ENCODE measurements at regions not wholly inside any gene's neighbourhood (a gene's known extent, or its start where the extent isn't known, plus 50 kb on each side); places are given as distances from the start of the nearest gene placed in this dataset.
A peak's percentile ranks its signal among the peaks of the same experiment; 100 is the strongest.
"Not testable (repeated sequence)": the region's sequence is repeated elsewhere in the genome, so short reads cannot be mapped to it uniquely, and the experiment has no call there.

GRCh38 chrX:47776292-47777006 is 60.3 kb upstream of the ZNF81 start:
- Mint-ChIP-seq H3K27me3 (ENCODE audit: low read depth) (peaks cover 5% of the 10 kb centered on the region), H3K9me3 (no peaks in the 10 kb centered on the region), H3K36me3 (ENCODE audit: insufficient read depth) (no peaks in the 10 kb centered on the region), H3K4me1 (ENCODE audit: low read depth) (no peaks in the 10 kb centered on the region), H3K4me3 (no peak overlapping the region)
- DNase-seq (no peak), ATAC-seq (no peak)

- peaks cover 12% of the 10 kb centered on the region for H3K27me3 Mint-ChIP-seq (ENCODE audit: low read depth)
- H3K4me1 Mint-ChIP-seq (ENCODE audit: low read depth) = no peaks in the 10 kb centered on the region
- H3K36me3 Mint-ChIP-seq (ENCODE audit: insufficient read depth) = peaks cover 3% of the 10 kb centered on the region
- DNase-seq = no peak
- no peak overlapping the region for H3K4me3 Mint-ChIP-seq
- peaks cover 5% of the 10 kb centered on the region for H3K9me3 Mint-ChIP-seq
- no peak for ATAC-seq
These were observed 63.9 kb upstream of the ZNF81 start for GRCh38 chrX:47772764-47773163.

DNA sequence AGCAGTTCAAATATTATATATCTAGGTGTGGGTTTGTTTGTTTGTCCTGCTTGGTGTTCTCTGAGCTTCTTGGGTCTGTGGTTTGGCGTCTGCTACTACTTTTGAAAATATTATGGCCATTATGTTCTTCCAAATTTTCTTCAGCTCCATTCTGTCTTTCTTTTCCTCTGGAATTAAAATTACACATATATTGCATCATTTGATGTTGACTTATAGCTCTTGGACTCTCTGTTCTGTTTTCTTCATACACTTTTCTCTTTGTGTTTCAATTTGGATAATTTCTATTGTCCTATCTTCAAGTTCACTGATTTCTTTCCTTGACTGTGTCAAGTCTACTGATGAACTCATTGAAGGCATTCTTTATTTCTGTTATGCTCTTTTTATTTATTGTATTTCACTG is 65.2 kb upstream of the ZNF81 start:
- no peak for DNase-seq
- Mint-ChIP-seq H3K36me3 (ENCODE audit: insufficient read depth) (peaks cover 3% of the 10 kb centered on the region), H3K4me1 (ENCODE audit: low read depth) (no peaks in the 10 kb centered on the region), H3K9me3 (peaks cover 5% of the 10 kb centered on the region), H3K27me3 (ENCODE audit: low read depth) (peaks cover 13% of the 10 kb centered on the region), H3K4me3 (no peak overlapping the region)
- ATAC-seq = no peak

GRCh38 chrX:47762826-47763225 is 73.9 kb upstream of the ZNF81 start:
- not testable (repeated sequence) for H3K4me1 Mint-ChIP-seq (ENCODE audit: low read depth); H3K9me3 Mint-ChIP-seq; H3K27me3 Mint-ChIP-seq (ENCODE audit: low read depth); H3K36me3 Mint-ChIP-seq (ENCODE audit: insufficient read depth); H3K4me3 Mint-ChIP-seq; ATAC-seq; DNase-seq

GRCh38 chrX:47752685-47753084 is 84.0 kb upstream of the ZNF81 start:
- no peak overlapping the region for H3K4me3 Mint-ChIP-seq
- no peaks in the 10 kb centered on the region for H3K4me1 Mint-ChIP-seq (ENCODE audit: low read depth)
- DNase-seq = no peak
- peaks cover 2% of the 10 kb centered on the region for H3K27me3 Mint-ChIP-seq (ENCODE audit: low read depth)
- no peak for ATAC-seq
- H3K9me3 Mint-ChIP-seq = no peaks in the 10 kb centered on the region
- H3K36me3 Mint-ChIP-seq (ENCODE audit: insufficient read depth) = no peaks in the 10 kb centered on the region

DNA sequence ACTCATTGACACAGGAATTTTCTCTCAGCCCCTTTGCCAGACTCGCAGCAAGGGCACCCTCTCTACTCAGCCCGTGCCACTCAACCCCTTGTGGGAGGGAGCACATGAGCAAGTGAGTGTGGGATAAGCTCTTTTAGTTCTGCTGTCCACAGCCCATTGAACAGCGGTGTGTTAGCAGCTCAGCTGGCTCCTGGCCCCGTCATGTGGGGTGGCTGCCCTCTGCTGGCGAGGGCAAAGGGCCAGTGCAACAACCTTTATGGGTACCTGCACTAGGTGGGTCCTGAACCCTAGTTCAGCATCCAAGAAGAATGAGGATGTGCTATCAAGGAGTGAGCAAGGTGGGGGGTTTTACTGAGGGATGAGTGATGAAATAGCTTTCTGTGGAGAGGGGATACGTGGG is 85.0 kb upstream of the ZNF81 start:
- H3K4me1 Mint-ChIP-seq (ENCODE audit: low read depth) = no peaks in the 10 kb centered on the region
- peak; percentile 10 for DNase-seq
- H3K4me3 Mint-ChIP-seq = no peak overlapping the region
- no peaks in the 10 kb centered on the region for H3K36me3 Mint-ChIP-seq (ENCODE audit: insufficient read depth)
- peaks cover 3% of the 10 kb centered on the region for H3K27me3 Mint-ChIP-seq (ENCODE audit: low read depth)
- no peaks in the 10 kb centered on the region for H3K9me3 Mint-ChIP-seq
- ATAC-seq = peak; percentile 38 to 43

GRCh38 chrX:47749185-47749967 is 87.3 kb upstream of the ZNF81 start:
- Mint-ChIP-seq H3K4me3 (no peak overlapping the region), H3K9me3 (no peaks in the 10 kb centered on the region), H3K36me3 (ENCODE audit: insufficient read depth) (no peaks in the 10 kb centered on the region), H3K4me1 (ENCODE audit: low read depth) (no peaks in the 10 kb centered on the region), H3K27me3 (ENCODE audit: low read depth) (peaks cover 3% of the 10 kb centered on the region)
- ATAC-seq (no peak), DNase-seq (no peak)

DNA sequence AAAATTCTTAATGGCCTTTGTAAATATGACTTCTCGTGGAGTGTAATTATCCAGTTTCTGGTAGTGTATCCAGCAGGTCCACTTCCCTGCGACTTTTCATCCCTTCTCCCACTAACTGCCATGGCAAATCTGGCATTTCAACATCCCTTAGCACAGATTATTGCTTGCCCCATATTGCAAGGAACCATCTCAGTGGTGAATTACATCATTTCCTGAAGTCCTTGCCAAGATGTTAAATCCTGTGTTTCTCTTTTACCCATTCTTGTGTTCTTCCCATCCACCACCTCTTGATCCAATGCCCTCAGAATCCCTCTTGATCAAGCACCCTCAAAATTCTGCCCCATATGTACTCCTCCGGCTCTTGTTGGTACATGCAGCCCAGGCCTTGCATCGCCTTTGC is 88.1 kb upstream of the ZNF81 start:
- no peaks in the 10 kb centered on the region for H3K9me3 Mint-ChIP-seq
- ATAC-seq (no peak), DNase-seq (no peak)
- no peak overlapping the region for H3K4me3 Mint-ChIP-seq
- H3K36me3 Mint-ChIP-seq (ENCODE audit: insufficient read depth) = no peaks in the 10 kb centered on the region
- H3K27me3 Mint-ChIP-seq (ENCODE audit: low read depth) = peaks cover 3% of the 10 kb centered on the region
- no peaks in the 10 kb centered on the region for H3K4me1 Mint-ChIP-seq (ENCODE audit: low read depth)

- Mint-ChIP-seq H3K9me3 (no peaks in the 10 kb centered on the region), H3K4me3 (no peak overlapping the region), H3K36me3 (ENCODE audit: insufficient read depth) (no peaks in the 10 kb centered on the region), H3K27me3 (ENCODE audit: low read depth) (peaks cover 3% of the 10 kb centered on the region), H3K4me1 (ENCODE audit: low read depth) (no peaks in the 10 kb centered on the region)
- ATAC-seq = no peak
- no peak for DNase-seq
These were observed 87.5 kb upstream of the UXT start for GRCh38 chrX:47746446-47746845.

- Mint-ChIP-seq H3K4me3 (no peak overlapping the region), H3K9me3 (no peaks in the 10 kb centered on the region), H3K4me1 (ENCODE audit: low read depth) (no peaks in the 10 kb centered on the region), H3K36me3 (ENCODE audit: insufficient read depth) (no peaks in the 10 kb centered on the region), H3K27me3 (ENCODE audit: low read depth) (peaks cover 3% of the 10 kb centered on the region)
- ATAC-seq (no peak), DNase-seq (no peak)
These were observed 86.4 kb upstream of the UXT start for GRCh38 chrX:47745416-47745815.

- no peaks in the 10 kb centered on the region for H3K4me1 Mint-ChIP-seq (ENCODE audit: low read depth)
- H3K36me3 Mint-ChIP-seq (ENCODE audit: insufficient read depth) = no peaks in the 10 kb centered on the region
- ATAC-seq (no peak), DNase-seq (no peak)
- no peak overlapping the region for H3K4me3 Mint-ChIP-seq
- no peaks in the 10 kb centered on the region for H3K9me3 Mint-ChIP-seq
- peaks cover 3% of the 10 kb centered on the region for H3K27me3 Mint-ChIP-seq (ENCODE audit: low read depth)
These were observed 84.5 kb upstream of the UXT start for GRCh38 chrX:47743504-47743903.

DNA sequence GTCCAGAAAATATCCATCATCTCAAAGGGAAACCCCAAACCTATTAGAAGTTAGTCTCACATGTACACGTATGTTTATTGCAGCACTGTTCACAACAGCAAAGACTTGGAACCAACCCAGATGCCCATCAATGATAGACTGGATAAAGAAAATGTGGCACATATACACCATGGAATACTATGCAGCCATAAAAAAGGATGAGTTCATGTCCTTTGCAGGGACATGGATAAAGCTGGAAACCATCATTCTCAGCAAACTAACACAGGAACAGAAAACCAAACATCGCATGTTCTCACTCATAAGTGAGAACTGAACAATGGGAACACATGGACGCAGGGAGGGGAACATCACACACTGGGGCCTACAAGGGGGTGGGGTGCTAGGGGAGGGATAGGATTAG is 79.9 kb upstream of the UXT start:
- H3K36me3 Mint-ChIP-seq (ENCODE audit: insufficient read depth) = not testable (repeated sequence)

DNA sequence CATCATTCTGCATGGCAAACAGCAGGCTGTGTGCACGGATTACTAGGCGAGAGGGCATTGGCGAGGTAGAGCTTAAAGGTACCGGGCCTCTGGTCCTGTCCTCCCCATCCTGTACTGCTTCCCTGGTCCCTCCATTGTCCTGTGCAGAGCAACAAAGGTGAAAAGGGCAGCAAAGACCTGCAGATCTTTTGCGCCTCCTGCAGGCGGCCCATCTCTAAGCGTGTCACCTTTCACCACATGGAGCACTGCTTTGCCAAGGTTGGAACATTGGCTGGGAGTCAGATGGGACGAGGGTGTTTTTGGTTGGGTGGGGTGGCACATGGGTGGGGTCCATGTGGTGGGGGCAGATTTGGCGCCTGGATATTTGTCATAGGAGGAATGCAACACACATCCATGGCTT is 64.7 kb upstream of the UXT start:
- ATAC-seq = no peak

More for the DNA sequence above, 79.9 kb upstream of the UXT start:
- not testable (repeated sequence) for DNase-seq; H3K4me3 Mint-ChIP-seq; ATAC-seq; H3K27me3 Mint-ChIP-seq (ENCODE audit: low read depth); H3K9me3 Mint-ChIP-seq; H3K4me1 Mint-ChIP-seq (ENCODE audit: low read depth)

GRCh38 chrX:47723083-47723482 is 64.1 kb upstream of the UXT start:
- no peak for DNase-seq
- H3K27me3 Mint-ChIP-seq (ENCODE audit: low read depth) = no peaks in the 10 kb centered on the region
- H3K4me1 Mint-ChIP-seq (ENCODE audit: low read depth) = no peaks in the 10 kb centered on the region
- no peaks in the 10 kb centered on the region for H3K36me3 Mint-ChIP-seq (ENCODE audit: insufficient read depth)
- no peaks in the 10 kb centered on the region for H3K9me3 Mint-ChIP-seq
- no peak overlapping the region for H3K4me3 Mint-ChIP-seq
- no peak for ATAC-seq

More for the DNA sequence above, 64.7 kb upstream of the UXT start:
- Mint-ChIP-seq H3K36me3 (ENCODE audit: insufficient read depth) (no peaks in the 10 kb centered on the region), H3K9me3 (no peaks in the 10 kb centered on the region), H3K4me3 (no peak overlapping the region), H3K4me1 (ENCODE audit: low read depth) (no peaks in the 10 kb centered on the region), H3K27me3 (ENCODE audit: low read depth) (no peaks in the 10 kb centered on the region)
- no peak for DNase-seq

DNA sequence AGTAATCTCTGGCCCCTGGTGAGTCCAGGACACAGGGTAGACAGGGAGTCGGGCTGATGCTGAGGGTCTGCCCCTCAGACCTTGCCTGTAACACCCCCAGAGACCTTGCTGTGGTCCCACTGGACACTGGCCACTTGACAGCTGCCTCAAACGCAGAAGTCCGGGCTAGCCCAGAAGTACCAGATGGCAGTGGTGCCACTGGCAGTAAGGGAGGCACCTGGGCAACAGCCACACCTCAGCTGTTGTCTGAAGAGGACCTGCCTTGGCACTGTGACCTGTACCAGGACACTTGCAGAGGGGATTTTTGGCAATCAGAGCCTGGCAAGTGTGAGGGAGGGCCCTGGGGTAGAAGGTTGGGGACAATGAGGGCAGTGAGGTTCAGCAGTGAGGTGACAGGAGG is 63.3 kb upstream of the UXT start:
- DNase-seq (no peak), ATAC-seq (no peak)
- Mint-ChIP-seq H3K27me3 (ENCODE audit: low read depth) (no peaks in the 10 kb centered on the region), H3K4me1 (ENCODE audit: low read depth) (no peaks in the 10 kb centered on the region), H3K9me3 (no peaks in the 10 kb centered on the region), H3K36me3 (ENCODE audit: insufficient read depth) (no peaks in the 10 kb centered on the region), H3K4me3 (no peak overlapping the region)
